ENCODE measurements at regions not wholly inside any gene's neighbourhood (a gene's known extent, or its start where the extent isn't known, plus 50 kb on each side); places are given as distances from the start of the nearest gene placed in this dataset.

- H3K4me1 ChIP-seq (ENCODE audit: control insufficient read depth, insufficient read depth, low read length) = no peaks in the 10 kb centered on the region
- DNase-seq (ENCODE audit: low read depth) = no peak
- no peak overlapping the region for H3K4me3 ChIP-seq (ENCODE audit: low read length)
Observed at GRCh38 chr1:95370691-95371562, 136.9 kb downstream of the RWDD3 start.

GRCh38 chr1:95371666-95372282, 137.8 kb downstream of the RWDD3 start:
- Histone ChIP-seq H3K9me3 (ENCODE audit: control insufficient read depth, low read length) (no peaks in the 10 kb centered on the region), H3K36me3 (ENCODE audit: control insufficient read depth, insufficient read depth, low read length, severe bottlenecking) (no peaks in the 10 kb centered on the region), H3K9ac (ENCODE audit: low read length) (no peak overlapping the region), H3K27me3 (replicated peaks; ENCODE audit: control insufficient read depth, insufficient read depth, low read length) (no peaks in the 10 kb centered on the region), H3K4me1 (ENCODE audit: control insufficient read depth, insufficient read depth, low read length) (no peaks in the 10 kb centered on the region), H3K4me3 (ENCODE audit: low read length) (no peak overlapping the region)
- DNase-seq (ENCODE audit: low read depth) = no peak

More at GRCh38 chr1:95370691-95371562, 136.9 kb downstream of the RWDD3 start:
- Histone ChIP-seq H3K9me3 (ENCODE audit: control insufficient read depth, low read length) (no peaks in the 10 kb centered on the region), H3K27me3 (replicated peaks; ENCODE audit: control insufficient read depth, insufficient read depth, low read length) (no peaks in the 10 kb centered on the region), H3K9ac (ENCODE audit: low read length) (no peak overlapping the region), H3K36me3 (ENCODE audit: control insufficient read depth, insufficient read depth, low read length, severe bottlenecking) (no peaks in the 10 kb centered on the region)

DNA sequence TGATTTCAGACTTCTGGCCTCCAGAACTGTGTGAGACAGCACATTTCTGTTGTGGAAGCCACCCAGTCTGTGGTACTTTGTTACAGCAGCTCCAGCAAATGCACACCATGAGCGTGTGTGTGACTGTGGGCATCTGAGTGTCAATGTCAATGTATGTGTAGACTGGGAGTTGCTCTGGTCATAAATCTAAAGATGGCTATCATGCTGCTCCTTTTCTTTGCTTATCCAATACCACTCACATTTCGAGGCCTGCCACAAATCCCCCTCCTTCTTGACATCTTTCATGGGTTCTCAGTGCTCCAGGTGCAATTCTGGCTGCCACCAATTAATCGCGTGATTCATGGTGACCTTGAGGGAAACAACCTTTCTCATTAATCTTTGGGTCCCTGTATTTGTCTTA, 141.2 kb downstream of the RWDD3 start:
- H3K9ac ChIP-seq (ENCODE audit: low read length) = no peak overlapping the region
- H3K4me1 ChIP-seq (ENCODE audit: control insufficient read depth, insufficient read depth, low read length) = no peaks in the 10 kb centered on the region
- H3K9me3 ChIP-seq (ENCODE audit: control insufficient read depth, low read length) = peaks cover 2% of the 10 kb centered on the region
- DNase-seq (ENCODE audit: low read depth) = no peak
- H3K4me3 ChIP-seq (ENCODE audit: low read length) = no peak overlapping the region
- no peaks in the 10 kb centered on the region for H3K36me3 ChIP-seq (ENCODE audit: control insufficient read depth, insufficient read depth, low read length, severe bottlenecking)
- no peaks in the 10 kb centered on the region for H3K27me3 ChIP-seq (replicated peaks; ENCODE audit: control insufficient read depth, insufficient read depth, low read length)

DNA sequence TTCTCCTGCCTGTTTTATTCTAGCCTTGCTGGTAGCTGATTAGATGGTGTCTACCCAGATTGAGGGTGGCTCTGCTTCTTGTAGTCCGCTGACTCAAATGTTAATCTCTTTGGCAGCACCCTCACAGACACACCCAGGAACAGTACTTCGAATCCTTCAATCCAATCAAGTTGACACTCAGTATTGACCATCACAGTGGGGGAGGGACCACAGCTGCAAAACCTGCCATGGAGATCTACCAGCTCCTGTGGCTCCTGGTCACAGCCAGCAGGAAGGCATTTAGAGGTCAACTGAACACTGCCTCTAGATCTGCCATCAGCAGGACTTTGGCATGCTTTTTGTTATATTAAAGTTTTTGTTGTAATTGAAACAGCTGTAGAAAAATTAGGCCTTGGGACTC, 146.9 kb downstream of the RWDD3 start:
- Histone ChIP-seq H3K4me3 (ENCODE audit: low read length) (no peak overlapping the region), H3K36me3 (ENCODE audit: control insufficient read depth, insufficient read depth, low read length, severe bottlenecking) (no peaks in the 10 kb centered on the region), H3K4me1 (ENCODE audit: control insufficient read depth, insufficient read depth, low read length) (no peaks in the 10 kb centered on the region), H3K27me3 (replicated peaks; ENCODE audit: control insufficient read depth, insufficient read depth, low read length) (no peaks in the 10 kb centered on the region), H3K9ac (ENCODE audit: low read length) (no peak overlapping the region), H3K9me3 (ENCODE audit: control insufficient read depth, low read length) (peaks cover 2% of the 10 kb centered on the region)
- DNase-seq (ENCODE audit: low read depth) = no peak

DNA sequence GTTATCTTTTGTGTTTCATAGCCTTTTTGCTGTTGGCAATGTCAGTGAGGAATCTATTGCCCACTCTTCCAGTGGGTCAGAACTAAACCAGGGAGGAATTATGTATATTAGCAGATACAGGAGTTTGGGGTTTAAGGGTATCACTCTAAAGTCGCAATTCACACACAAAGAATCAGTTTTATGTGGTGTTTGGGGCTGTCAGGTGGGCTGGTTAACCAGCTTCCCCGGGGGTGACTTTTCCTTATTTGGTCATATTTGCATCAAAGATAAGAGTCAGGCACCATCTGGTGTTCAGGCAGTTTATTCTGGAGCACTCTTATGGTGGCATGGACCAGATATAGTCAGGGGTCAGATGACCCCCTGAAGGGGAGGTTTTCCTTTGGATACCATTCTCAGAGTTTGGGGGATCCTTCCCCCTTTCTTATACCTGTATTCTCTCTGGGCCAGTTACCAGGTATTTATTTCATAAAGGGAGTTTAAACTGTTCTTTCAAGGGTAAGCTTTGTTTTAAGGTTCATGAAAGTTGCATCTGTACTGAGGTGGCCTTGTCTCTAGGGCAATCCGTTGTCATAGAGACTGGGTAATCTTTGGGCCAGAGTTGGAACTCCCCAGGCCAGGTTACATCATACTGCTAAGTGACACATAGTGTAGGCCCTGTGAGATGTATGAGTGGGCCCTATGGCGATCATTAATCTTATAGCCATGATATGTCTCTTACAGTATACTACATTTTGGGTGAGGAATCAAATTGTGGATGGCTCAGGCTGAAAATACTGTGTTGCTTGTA, 148.2 kb downstream of the RWDD3 start:
- Histone ChIP-seq H3K27me3 (replicated peaks; ENCODE audit: control insufficient read depth, insufficient read depth, low read length) (no peaks in the 10 kb centered on the region), H3K4me3 (ENCODE audit: low read length) (no peak overlapping the region), H3K9me3 (ENCODE audit: control insufficient read depth, low read length) (peaks cover 2% of the 10 kb centered on the region), H3K36me3 (ENCODE audit: control insufficient read depth, insufficient read depth, low read length, severe bottlenecking) (no peaks in the 10 kb centered on the region), H3K4me1 (ENCODE audit: control insufficient read depth, insufficient read depth, low read length) (no peaks in the 10 kb centered on the region), H3K9ac (ENCODE audit: low read length) (no peak overlapping the region)
- DNase-seq (ENCODE audit: low read depth) = no peak

DNA sequence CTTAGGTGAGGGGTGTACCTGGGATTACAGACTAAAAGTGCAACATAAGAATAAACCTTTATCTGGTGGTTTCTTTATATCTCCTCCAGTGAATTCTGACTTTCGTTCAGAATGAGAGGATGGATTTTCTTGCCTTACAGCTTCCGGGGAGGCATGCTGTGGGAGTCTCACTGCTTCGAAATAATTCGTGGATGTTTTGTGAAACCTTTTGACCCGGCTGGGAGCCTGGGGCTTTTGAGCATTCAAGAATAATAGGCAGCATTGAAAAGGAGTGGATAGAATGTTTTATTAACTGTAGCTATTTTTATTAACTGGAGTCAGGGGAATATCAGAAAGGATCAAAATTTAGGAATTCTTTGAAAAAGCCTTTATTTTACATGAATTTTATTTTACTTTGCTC, 149.1 kb downstream of the RWDD3 start:
- no peak for DNase-seq (ENCODE audit: low read depth)
- no peak overlapping the region for H3K4me3 ChIP-seq (ENCODE audit: low read length)
- H3K36me3 ChIP-seq (ENCODE audit: control insufficient read depth, insufficient read depth, low read length, severe bottlenecking) = no peaks in the 10 kb centered on the region
- no peaks in the 10 kb centered on the region for H3K27me3 ChIP-seq (replicated peaks; ENCODE audit: control insufficient read depth, insufficient read depth, low read length)
- H3K4me1 ChIP-seq (ENCODE audit: control insufficient read depth, insufficient read depth, low read length) = no peaks in the 10 kb centered on the region
- no peak overlapping the region for H3K9ac ChIP-seq (ENCODE audit: low read length)
- H3K9me3 ChIP-seq (ENCODE audit: control insufficient read depth, low read length) = no peaks in the 10 kb centered on the region

DNA sequence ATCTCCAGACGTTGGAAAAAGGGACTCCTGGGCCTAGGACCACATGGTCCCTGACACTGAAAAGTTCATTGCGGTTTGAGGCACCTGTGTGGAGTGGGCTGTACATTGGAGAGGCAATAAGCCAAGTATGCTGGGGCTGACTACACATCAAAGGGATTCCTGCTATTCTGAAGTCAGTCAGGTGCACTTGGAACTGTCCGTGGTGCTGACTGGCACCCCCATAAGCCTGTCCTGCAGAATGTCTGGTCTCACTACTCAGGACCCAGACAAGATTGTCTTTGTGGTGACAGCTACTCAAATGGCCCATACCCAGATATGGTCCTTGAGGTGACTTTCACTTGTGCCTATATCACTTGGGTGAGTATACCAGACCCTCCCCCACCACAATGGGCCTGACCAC, 150.6 kb downstream of the RWDD3 start:
- Histone ChIP-seq H3K36me3 (ENCODE audit: control insufficient read depth, insufficient read depth, low read length, severe bottlenecking) (no peaks in the 10 kb centered on the region), H3K27me3 (replicated peaks; ENCODE audit: control insufficient read depth, insufficient read depth, low read length) (no peaks in the 10 kb centered on the region)
- no peak for DNase-seq (ENCODE audit: low read depth)

GRCh38 chr1:95386371-95386770, 152.4 kb downstream of the RWDD3 start:
- no peak for DNase-seq (ENCODE audit: low read depth)
- no peaks in the 10 kb centered on the region for H3K4me1 ChIP-seq (ENCODE audit: control insufficient read depth, insufficient read depth, low read length)

More for the DNA sequence above, 150.6 kb downstream of the RWDD3 start:
- no peaks in the 10 kb centered on the region for H3K9me3 ChIP-seq (ENCODE audit: control insufficient read depth, low read length)
- H3K4me1 ChIP-seq (ENCODE audit: control insufficient read depth, insufficient read depth, low read length) = no peaks in the 10 kb centered on the region
- H3K4me3 ChIP-seq (ENCODE audit: low read length) = no peak overlapping the region
- H3K9ac ChIP-seq (ENCODE audit: low read length) = no peak overlapping the region

GRCh38 chr1:95386915-95387314, 152.9 kb downstream of the RWDD3 start:
- no peak overlapping the region for H3K9ac ChIP-seq (ENCODE audit: low read length)
- H3K27me3 ChIP-seq (replicated peaks; ENCODE audit: control insufficient read depth, insufficient read depth, low read length) = no peaks in the 10 kb centered on the region
- no peak for DNase-seq (ENCODE audit: low read depth)
- H3K4me3 ChIP-seq (ENCODE audit: low read length) = no peak overlapping the region
- H3K9me3 ChIP-seq (ENCODE audit: control insufficient read depth, low read length) = peaks cover 6% of the 10 kb centered on the region
- no peaks in the 10 kb centered on the region for H3K36me3 ChIP-seq (ENCODE audit: control insufficient read depth, insufficient read depth, low read length, severe bottlenecking)
- H3K4me1 ChIP-seq (ENCODE audit: control insufficient read depth, insufficient read depth, low read length) = no peaks in the 10 kb centered on the region

More at GRCh38 chr1:95386371-95386770, 152.4 kb downstream of the RWDD3 start:
- Histone ChIP-seq H3K9me3 (ENCODE audit: control insufficient read depth, low read length) (peaks cover 6% of the 10 kb centered on the region), H3K36me3 (ENCODE audit: control insufficient read depth, insufficient read depth, low read length, severe bottlenecking) (no peaks in the 10 kb centered on the region), H3K4me3 (ENCODE audit: low read length) (no peak overlapping the region), H3K9ac (ENCODE audit: low read length) (no peak overlapping the region), H3K27me3 (replicated peaks; ENCODE audit: control insufficient read depth, insufficient read depth, low read length) (no peaks in the 10 kb centered on the region)

GRCh38 chr1:95388031-95388430, 154.0 kb downstream of the RWDD3 start:
- Histone ChIP-seq H3K9ac (ENCODE audit: low read length) (no peak overlapping the region), H3K4me1 (ENCODE audit: control insufficient read depth, insufficient read depth, low read length) (no peaks in the 10 kb centered on the region), H3K36me3 (ENCODE audit: control insufficient read depth, insufficient read depth, low read length, severe bottlenecking) (no peaks in the 10 kb centered on the region), H3K4me3 (ENCODE audit: low read length) (no peak overlapping the region), H3K27me3 (replicated peaks; ENCODE audit: control insufficient read depth, insufficient read depth, low read length) (no peaks in the 10 kb centered on the region), H3K9me3 (ENCODE audit: control insufficient read depth, low read length) (peaks cover 6% of the 10 kb centered on the region)
- DNase-seq (ENCODE audit: low read depth) = no peak

DNA sequence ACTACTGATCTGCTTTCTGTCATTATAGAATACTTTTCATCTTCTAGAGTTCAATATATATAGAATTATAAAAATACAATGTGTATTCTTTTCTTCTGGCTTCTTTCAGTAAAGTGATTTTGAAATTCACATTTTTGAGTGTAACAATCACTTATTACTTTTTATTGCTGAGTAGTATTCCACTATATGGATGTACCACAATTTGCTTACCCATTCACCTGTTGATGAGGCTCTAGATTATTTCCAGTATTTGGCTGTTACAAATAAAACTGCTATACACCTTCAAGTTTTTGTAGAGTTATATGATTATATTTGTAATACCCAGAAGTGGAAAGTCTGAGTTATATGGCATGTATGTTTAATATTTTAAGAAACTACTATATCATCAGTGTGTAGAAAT, 159.4 kb downstream of the RWDD3 start:
- peaks cover 6% of the 10 kb centered on the region for H3K9me3 ChIP-seq (ENCODE audit: control insufficient read depth, low read length)
- H3K36me3 ChIP-seq (ENCODE audit: control insufficient read depth, insufficient read depth, low read length, severe bottlenecking) = no peaks in the 10 kb centered on the region
- H3K4me3 ChIP-seq (ENCODE audit: low read length) = no peak overlapping the region
- DNase-seq (ENCODE audit: low read depth) = no peak
- H3K4me1 ChIP-seq (ENCODE audit: control insufficient read depth, insufficient read depth, low read length) = no peaks in the 10 kb centered on the region
- no peaks in the 10 kb centered on the region for H3K27me3 ChIP-seq (replicated peaks; ENCODE audit: control insufficient read depth, insufficient read depth, low read length)
- no peak overlapping the region for H3K9ac ChIP-seq (ENCODE audit: low read length)

Measured in adipocyte (in vitro differentiated cells).